ENCODE measurements at regions not wholly inside any gene's neighbourhood (a gene's known extent, or its start where the extent isn't known, plus 50 kb on each side); places are given as distances from the start of the nearest gene placed in this dataset.

GRCh38 chr6:149174962-149175361 lies 142.6 kb upstream of the TAB2 start:
- Histone ChIP-seq H2AFZ (ENCODE audit: low read depth, low read length) (no peak overlapping the region), H3K9me3 (replicated peaks; ENCODE audit: control insufficient read depth, insufficient read depth, low read depth, low read length) (no peaks in the 10 kb centered on the region), H3K27me3 (ENCODE audit: control insufficient read depth in 2 of 2, insufficient read depth in 2 of 2, low read length in 2 of 2) (0 out of 5 replicates have a peak, but pooled peaks cover under 1 to 3% of the 10 kb centered on the region in 2 experiments), H3K9ac (ENCODE audit: insufficient read depth in 1 of 2, low read depth in 2 of 2, low read length in 2 of 2) (no peak overlapping the region), H3K4me2 (ENCODE audit: insufficient read depth, low read length) (no peak overlapping the region), H3K4me1 (replicated peaks in 1 of 2; ENCODE audit: control insufficient read depth in 2 of 2, insufficient read depth in 2 of 2, low read length in 2 of 2) (peaks cover 0 to 6% of the 10 kb centered on the region in 2 experiments; a peak in 3 of 5 replicates), H3K9me1 (ENCODE audit: control insufficient read depth, insufficient read depth, low read length) (no peaks in the 10 kb centered on the region), H4K20me1 (replicated peaks; ENCODE audit: control insufficient read depth, insufficient read depth, low read length) (no peaks in the 10 kb centered on the region), H3K79me2 (ENCODE audit: control insufficient read depth, insufficient read depth, low read length) (no peaks in the 10 kb centered on the region), H3K4me3 (no peak overlapping the region), H3K36me3 (ENCODE audit: control insufficient read depth, insufficient read depth, low read length) (no peaks in the 10 kb centered on the region), H3K27ac (ENCODE audit: extremely low read depth, low read depth, low read length) (no peak overlapping the region)
- FAIRE-seq (no peak), DNase-seq (ENCODE audit: extremely low read depth in 1 of 4, low spot score in 3 of 4) (no peak), ATAC-seq (no peak)
- BruUV-seq (replicated peaks), result no TSS peak
- ChIA-PET POLR2A (no interaction called here), CTCF (ENCODE audit: low intra/inter-chr PET ratio) (no interaction called here)
- in situ Hi-C loops (cut with MboI), result no loop called here
- WGBS (ENCODE audit: insufficient coverage, low coverage, missing lambda C conversion rate), result 30% methylated on average over 1 of the region's 1 CpG
- TF ChIP-seq PKNOX1 (IDR thresholded peaks at IDR 0.05), result peak; percentile 47; the same call in 1 of the 2 replicates
- TF ChIP-seq MAFF (IDR thresholded peaks at IDR 0.05; ENCODE audit: low read length), result no peak
- intact Hi-C loops (cut with micrococcal nuclease), result no loop called here

GRCh38 chr6:149176971-149177667 lies 140.4 kb upstream of the TAB2 start:
- in situ Hi-C loops (cut with MboI) (no loop called here), intact Hi-C loops (cut with micrococcal nuclease) (no loop called here)
- H3K27me3 ChIP-seq (ENCODE audit: control insufficient read depth in 2 of 2, insufficient read depth in 2 of 2, low read length in 2 of 2), result 0 out of 5 replicates have a peak, but pooled peaks cover 0 to 3% of the 10 kb centered on the region in 2 experiments
- H3K4me2 ChIP-seq (ENCODE audit: insufficient read depth, low read length), result no peak overlapping the region
- H4K20me1 ChIP-seq (replicated peaks; ENCODE audit: control insufficient read depth, insufficient read depth, low read length), result no peaks in the 10 kb centered on the region
- FAIRE-seq (no peak), DNase-seq (ENCODE audit: extremely low read depth in 1 of 4, low spot score in 3 of 4) (no peak), ATAC-seq (no peak)
- H3K4me1 ChIP-seq (replicated peaks in 1 of 2; ENCODE audit: control insufficient read depth in 2 of 2, insufficient read depth in 2 of 2, low read length in 2 of 2), result no peaks in the 10 kb centered on the region
- 31% methylated on average over 8 of the region's 8 CpGs for WGBS (ENCODE audit: insufficient coverage, low coverage, missing lambda C conversion rate)
- H2AFZ ChIP-seq (ENCODE audit: low read depth, low read length), result no peak overlapping the region
- H3K27ac ChIP-seq (ENCODE audit: extremely low read depth, low read depth, low read length), result no peak overlapping the region
- H3K79me2 ChIP-seq (ENCODE audit: control insufficient read depth, insufficient read depth, low read length), result no peaks in the 10 kb centered on the region
- H3K4me3 ChIP-seq, result no peak overlapping the region
- BruUV-seq (replicated peaks), result no TSS peak
- no peaks in the 10 kb centered on the region for H3K36me3 ChIP-seq (ENCODE audit: control insufficient read depth, insufficient read depth, low read length)
- no peaks in the 10 kb centered on the region for H3K9me3 ChIP-seq (replicated peaks; ENCODE audit: control insufficient read depth, insufficient read depth, low read depth, low read length)
- POLR2A ChIA-PET, result no interaction called here
- H3K9me1 ChIP-seq (ENCODE audit: control insufficient read depth, insufficient read depth, low read length), result no peaks in the 10 kb centered on the region
- CTCF ChIA-PET (ENCODE audit: low intra/inter-chr PET ratio), result no interaction called here
- no peak overlapping the region for H3K9ac ChIP-seq (ENCODE audit: insufficient read depth in 1 of 2, low read depth in 2 of 2, low read length in 2 of 2)
- TF ChIP-seq RAD21 (CRISPR knock-in tag; conservative IDR thresholded peaks at IDR 0.05 in 1 of 2, IDR thresholded peaks at IDR 0.05 in 1 of 2) (no peak), JUND (IDR thresholded peaks at IDR 0.05; ENCODE audit: borderline replicate concordance, low read depth, low read length) (no peak), JUND (tag; IDR thresholded peaks at IDR 0.05; ENCODE audit: borderline replicate concordance, low read depth, low read length) (no peak), ZNF57 (CRISPR knock-in tag; IDR thresholded peaks at IDR 0.05) (no peak), NR2C1 (IDR thresholded peaks at IDR 0.05) (no peak), NR2C1 (tag; IDR thresholded peaks at IDR 0.05) (no peak), PATZ1 (CRISPR knock-in tag; IDR thresholded peaks at IDR 0.05; ENCODE audit: borderline replicate concordance) (no peak), SREBF1 (IDR thresholded peaks at IDR 0.05; ENCODE audit: borderline replicate concordance, low read depth, low read length) (no peak), GATAD2A (IDR thresholded peaks at IDR 0.05) (no peak), TSC22D4 (tag; IDR thresholded peaks at IDR 0.05) (no peak), SRSF3 (IDR thresholded peaks at IDR 0.05; ENCODE audit: insufficient read depth, low read length) (no peak)
